OCI-M2 (cell line): ENCODE measurements at regions not wholly inside any gene's neighbourhood (a gene's known extent, or its start where the extent isn't known, plus 50 kb on each side); places are given as distances from the start of the nearest gene placed in this dataset.

Experiments used
- DNase-seq: peaks from one replicate; lab custom pipeline; 2025; ENCODE audit not compliant: unreplicated experiment; lab: John Stamatoyannopoulos, UW

DNA sequence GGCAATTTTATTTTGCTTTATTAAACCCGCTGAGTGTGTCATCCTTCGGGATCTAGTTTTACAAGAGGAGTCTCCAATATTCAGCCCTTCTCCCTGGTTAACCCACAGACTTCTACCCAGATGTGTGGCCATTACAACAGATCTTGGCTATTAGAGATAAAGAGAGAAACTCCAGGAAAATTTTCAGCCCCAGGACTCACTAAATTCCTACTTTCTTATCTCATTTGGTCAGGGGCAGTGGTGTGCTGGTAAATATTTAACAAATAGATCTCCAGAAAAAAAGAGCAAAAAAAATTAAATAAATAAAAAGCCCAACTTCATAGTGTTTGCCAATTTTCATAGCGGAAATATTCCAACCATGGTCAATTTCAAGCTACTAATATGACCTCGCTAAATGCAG lies 168.4 kb downstream of the RND3 start:
- no peak for DNase-seq

- no peak for DNase-seq
Observed at GRCh38 chr2:150312271-150312670, 175.2 kb downstream of the RND3 start.

DNA sequence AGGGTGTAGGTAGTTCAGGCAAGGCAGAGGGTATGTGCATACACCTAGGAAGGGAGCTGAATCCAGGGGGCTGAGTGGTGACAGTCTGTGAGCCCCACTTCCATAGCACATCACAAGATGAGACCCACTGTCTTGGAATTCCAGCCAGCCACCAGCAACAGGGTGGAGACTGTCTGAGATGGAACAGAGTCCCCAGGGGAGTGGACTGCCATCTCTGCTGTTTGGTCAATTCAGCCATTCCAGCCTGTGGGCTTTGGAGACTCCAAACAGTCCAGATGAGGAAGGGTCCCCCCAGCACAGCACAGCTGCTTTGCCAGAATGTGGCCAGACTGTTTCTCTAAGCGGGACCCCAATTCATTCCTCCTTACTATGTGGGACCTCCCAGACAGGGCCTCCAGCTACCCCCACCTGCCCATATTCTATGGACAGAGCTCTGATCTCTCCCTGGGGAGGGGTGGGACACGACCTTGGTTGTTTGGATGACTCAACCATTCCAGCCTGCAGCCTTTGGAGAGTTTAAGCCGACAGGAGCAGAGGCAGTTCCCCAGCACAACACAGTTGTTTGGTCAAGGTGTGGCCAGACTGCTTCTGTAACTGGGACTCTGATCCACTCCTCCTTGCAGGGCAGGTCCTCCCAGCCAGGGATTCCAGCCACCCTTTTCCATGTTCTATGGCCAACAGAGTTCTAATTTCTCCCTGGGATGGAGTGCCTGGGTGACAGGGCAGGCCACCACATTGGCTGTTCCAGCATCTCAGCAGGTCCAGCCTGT lies 178.0 kb downstream of the RND3 start:
- no peak for DNase-seq

DNA sequence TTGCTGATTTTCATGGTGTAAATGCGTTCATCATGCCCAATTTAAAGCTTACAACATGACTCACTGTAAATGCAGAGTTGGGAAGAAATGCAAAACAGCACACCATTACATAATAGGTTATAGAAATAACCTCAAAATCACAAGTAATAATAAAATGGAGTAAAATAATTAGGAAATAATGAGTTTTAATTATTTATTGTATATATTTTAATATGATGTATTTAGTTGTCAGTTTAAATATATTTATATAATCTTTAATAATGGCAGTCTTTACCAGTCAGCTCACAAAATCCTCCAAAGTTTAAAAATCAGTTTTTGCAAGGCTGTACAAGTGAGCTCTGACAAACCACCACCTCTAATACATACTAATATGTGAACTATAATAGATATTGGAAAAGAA lies 180.2 kb downstream of the RND3 start:
- DNase-seq = no peak

- no peak for DNase-seq
Observed at GRCh38 chr2:150303281-150303680, 184.2 kb downstream of the RND3 start.

GRCh38 chr2:150298571-150299305 lies 188.7 kb downstream of the RND3 start:
- no peak for DNase-seq

- DNase-seq = no peak
Observed at GRCh38 chr2:150296770-150297546, 190.5 kb downstream of the RND3 start.

DNA sequence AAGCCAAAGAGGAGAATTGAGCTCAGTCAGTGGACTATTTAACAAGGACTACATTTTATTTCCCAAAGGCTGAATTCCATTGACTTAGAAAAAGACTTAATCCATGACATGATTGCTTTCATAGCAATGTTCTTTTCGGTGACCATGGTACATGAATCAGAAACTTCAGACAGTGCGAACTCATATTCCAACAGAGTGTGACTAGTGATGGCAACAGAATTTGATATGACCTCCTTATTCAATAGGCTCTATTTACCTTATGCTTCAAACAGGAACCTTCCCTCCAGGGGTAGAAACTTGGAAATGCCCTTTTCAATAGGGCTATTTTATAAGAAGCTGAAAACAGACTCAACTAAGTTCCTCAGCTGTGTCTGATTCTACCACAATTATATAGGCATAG lies 191.9 kb downstream of the RND3 start:
- no peak for DNase-seq

DNA sequence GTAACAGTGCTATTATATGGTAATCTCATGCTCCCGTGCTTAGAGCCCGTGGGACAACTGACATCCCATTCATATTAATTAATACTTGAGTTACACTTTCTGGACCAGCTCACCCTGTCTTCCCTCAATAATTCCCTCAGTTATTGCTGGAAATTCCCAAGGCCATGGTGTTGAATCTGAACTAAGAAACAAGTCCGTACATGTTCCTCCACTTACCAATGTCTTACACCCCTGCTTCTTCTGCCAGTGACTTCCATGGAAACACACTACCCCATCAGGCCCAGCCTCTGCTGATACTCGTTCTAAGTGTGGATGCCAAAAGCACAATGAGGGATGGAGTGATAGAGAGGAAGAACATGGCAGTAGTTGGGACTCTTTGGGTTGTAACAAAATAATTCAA lies 193.7 kb downstream of the RND3 start:
- DNase-seq = no peak

DNA sequence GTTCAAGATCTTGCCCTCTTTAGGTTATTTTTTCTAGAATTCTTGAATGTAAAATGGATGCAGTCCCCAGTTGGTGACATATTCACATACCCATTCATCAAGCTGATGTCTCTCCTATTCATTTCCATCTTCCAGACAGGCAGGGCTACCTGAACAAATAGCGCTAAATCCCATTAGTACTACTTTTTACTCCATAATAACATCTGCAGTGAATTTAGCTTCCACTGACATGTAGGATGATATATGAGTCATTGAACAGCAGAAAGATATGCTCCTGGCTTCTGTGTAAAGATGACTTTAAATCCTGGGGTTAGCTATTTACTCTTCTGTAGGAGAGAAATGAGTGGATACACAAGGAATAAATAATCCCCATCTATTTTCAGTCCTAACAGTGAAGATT lies 194.7 kb downstream of the RND3 start:
- DNase-seq = no peak

GRCh38 chr2:150292192-150292591 lies 195.3 kb downstream of the RND3 start:
- DNase-seq = no peak

GRCh38 chr2:150286730-150287362 lies 200.6 kb downstream of the RND3 start:
- DNase-seq = no peak

DNA sequence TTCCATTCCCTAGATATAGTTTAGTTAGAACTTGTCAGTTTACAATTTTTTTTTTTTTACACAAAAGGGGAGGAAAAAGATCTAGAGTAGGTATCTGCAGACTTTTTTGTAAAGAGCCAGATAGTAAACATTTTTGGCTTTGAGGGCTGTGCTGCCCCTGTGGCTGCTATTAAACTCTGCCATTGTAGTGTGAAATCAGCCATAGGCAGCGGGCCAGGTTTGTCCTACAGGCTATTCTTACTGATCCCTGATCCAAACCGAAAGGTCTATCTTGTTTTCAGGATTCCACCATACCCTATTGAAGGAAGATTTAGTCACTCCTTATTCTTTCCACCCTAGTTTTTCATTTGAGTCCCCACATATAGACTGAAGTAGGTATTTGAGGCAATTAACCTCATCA lies 203.4 kb downstream of the RND3 start:
- DNase-seq = no peak

DNA sequence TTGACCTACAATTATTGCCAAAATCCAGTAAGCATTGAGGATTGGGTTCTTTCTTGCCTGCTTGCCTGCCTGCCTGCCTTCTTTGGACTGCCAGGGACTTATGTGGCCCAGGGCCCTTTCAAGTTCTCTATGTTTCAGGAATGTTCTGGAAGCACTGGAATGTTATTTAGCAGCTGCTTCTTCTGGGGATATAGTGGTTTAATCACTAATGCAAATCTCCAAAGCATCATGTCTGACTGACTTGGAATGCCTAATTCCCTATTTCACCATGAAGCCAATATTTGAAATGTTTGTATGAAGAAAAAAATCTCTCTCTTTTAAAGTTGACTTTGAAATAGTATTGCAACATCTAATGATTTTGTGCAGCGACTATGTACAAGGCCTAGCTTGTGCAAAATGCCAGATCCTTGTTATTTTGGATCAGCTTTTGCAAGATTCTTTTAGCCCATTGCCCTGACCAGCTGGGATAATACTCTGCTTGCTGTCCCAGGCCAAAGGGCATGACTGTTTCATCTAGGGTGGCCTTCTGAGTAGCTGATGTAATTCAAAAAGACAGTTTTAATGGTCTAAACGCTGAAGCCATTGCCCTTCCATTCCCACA lies 204.6 kb downstream of the RND3 start:
- no peak for DNase-seq

- no peak for DNase-seq
Observed at GRCh38 chr2:150282357-150282756, 205.1 kb downstream of the RND3 start.

DNA sequence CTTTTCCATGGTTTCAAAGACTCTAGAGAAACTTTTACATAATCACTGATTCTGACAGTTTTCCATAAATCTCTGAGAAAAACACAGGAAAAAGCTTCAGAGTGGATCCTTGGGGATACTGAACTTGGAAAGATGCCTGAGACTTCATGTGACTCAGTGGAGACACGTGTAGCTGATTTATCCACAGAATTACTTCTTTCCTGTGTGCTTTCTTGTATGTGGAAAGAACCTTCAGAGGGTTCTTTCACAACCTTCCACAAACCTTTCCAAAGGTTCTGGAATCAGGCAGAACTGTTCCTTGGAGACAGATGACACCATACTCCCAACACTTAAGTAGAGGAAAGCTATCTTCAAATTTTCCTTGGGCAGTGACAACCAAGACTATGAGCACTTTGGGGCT lies 207.2 kb downstream of the RND3 start:
- no peak for DNase-seq

- DNase-seq = no peak
Observed at GRCh38 chr2:150279686-150280085, 207.8 kb downstream of the RND3 start.

DNA sequence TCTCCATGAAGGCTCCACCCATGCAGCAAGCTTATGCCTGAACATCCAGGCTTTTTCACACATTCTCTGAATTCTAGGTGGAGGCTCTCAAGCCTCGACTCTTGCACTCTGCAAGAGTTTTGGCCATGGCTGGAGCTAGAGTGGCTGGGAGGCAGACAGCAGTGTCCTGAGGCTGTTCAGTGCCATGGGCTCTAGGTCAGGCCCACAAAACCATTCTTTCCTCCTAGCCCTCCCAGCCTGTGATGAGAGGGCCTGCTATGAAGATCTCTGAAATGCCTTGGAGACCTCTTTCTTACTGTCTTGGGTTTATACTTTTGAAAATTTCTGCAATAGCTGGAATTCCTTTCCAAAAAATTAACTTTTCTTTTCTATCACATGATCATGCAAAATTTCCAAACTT lies 210.7 kb downstream of the RND3 start:
- DNase-seq = no peak

DNA sequence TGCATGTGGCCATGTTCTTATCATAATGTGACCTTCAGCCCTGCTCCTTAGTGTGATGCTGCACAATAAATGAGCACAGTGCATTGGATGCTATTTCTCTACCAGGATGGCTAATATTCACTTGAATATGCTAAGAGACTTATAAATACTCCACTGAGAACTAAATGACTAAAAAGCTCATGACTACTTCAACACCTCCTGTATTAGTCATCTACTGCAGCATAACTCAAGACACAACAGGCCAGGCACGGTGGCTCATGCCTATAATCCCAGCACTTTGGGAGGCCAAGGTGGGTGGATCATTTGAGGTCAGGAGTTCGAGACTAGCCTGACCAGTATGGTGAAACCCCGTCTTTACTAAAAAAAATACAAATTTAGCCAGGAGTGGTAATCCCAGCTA lies 213.4 kb downstream of the RND3 start:
- no peak for DNase-seq

DNA sequence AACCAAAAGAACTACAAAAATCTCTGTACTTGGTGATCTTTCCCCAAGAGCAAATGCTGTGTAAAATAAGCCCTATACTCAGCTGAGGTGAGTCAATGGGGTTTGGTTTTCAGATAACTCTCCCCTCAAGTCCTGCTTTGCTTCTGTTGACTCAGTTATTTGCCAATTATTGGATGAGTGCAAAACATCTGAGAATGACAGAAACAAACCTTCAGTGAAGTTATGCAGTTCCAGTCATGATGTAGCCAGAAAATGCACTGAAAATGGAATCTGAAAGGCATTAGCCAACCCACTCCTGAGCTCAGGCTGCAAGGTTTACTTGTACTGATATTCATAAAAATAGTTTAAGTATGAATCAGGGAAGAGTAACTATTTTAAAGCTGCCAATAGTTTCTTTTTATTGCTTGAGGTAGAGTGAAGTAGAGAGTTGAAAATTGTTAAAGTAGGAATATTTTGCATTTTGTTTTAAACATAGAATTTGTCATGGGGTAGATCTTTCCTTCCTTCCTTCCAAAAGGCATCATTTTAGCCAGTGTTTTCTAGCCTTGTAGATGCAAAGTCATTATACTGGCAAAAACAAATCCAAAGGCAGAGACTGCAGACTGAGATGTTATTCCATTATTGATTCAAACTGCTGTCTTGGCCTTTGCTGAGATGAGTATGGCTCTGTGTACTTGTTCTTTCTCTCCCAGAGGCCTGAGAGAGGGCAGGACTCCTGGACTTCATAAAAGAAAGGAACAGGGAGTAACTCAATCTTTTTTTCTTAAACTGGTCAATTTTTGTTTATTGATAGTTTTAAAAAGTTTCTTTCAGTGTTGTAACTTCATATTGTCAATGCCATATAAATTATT lies 215.3 kb downstream of the RND3 start:
- DNase-seq = no peak
